B cell (primary cell): ENCODE measurements at regions not wholly inside any gene's neighbourhood (a gene's known extent, or its start where the extent isn't known, plus 50 kb on each side); places are given as distances from the start of the nearest gene placed in this dataset.
"Not testable (repeated sequence)": the region's sequence is repeated elsewhere in the genome, so short reads cannot be mapped to it uniquely, and the experiment has no call there.

ENCODE experiments used
- ATAC-seq: fragments of 200-7000 bp; cut with Tn5 transposase; one replicate; pipeline ENCODE4 v1.10.0; 2021; ENCODE audit warnings: low read depth, mild to moderate bottlenecking, moderate number of reproducible peaks, moderate library complexity
- CTCF ChIA-PET: fragments of 350-600 bp; sonication (Branson Sonifier 250); formaldehyde crosslinking; loops from one replicate; lab custom pipeline; 2021; ENCODE audit warnings: antibody characterized with exemption, inconsistent platforms; lab: Charles Lee
- POLR2A ChIA-PET: fragments of 350-600 bp; sonication (Branson Sonifier 250); formaldehyde crosslinking; loops from one replicate; lab custom pipeline; 2021; ENCODE audit warnings: antibody characterized with exemption; lab: Charles Lee
- DNase-seq: peaks from one replicate; pipeline ENCODE4 v3.0.0; 2013
- H2AFZ ChIP-seq: 2 replicates; pipeline ENCODE4 v1.6.1; 2012; ENCODE audit warnings: mild to moderate bottlenecking, low read depth, low read length; ENCODE audit not compliant: insufficient read depth, poor library complexity, severe bottlenecking
- H3K27ac ChIP-seq, 2 donors: 1 replicate in 1 of 2; 2 replicates in 1 of 2; pipeline ENCODE4 v1.5.1; 2012 to 2013; ENCODE audit warnings: low read length in 2 of 2, mild to moderate bottlenecking in 2 of 2, moderate library complexity in 1 of 2
- H3K27me3 ChIP-seq, 4 experiments: fragments of 200-600 bp in 1 of 4; sonication (generic) in 1 of 4; replicated peaks in 1 of 4; 1 replicate in 2 of 4; 2 replicates in 2 of 4; pipeline versions ENCODE4 v1.6.1 to v1.7.0; 2013 to 2016; ENCODE audit warnings: low read length in 3 of 4, mild to moderate bottlenecking in 2 of 4, mixed read lengths in 1 of 4, moderate library complexity in 1 of 4; ENCODE audit not compliant: insufficient read depth in 4 of 4, control insufficient read depth in 3 of 4; ENCODE audit errors: control extremely low read depth in 1 of 4
- H3K36me3 ChIP-seq, 2 experiments: replicated peaks in 1 of 2; 1 replicate in 1 of 2; 2 replicates in 1 of 2; pipeline versions ENCODE4 v1.6.1 to v1.7.1; 2013; ENCODE audit warnings: low read length in 1 of 2; ENCODE audit not compliant: insufficient read depth in 2 of 2, control insufficient read depth in 1 of 2; ENCODE audit errors: control extremely low read depth in 1 of 2, extremely low read depth in 1 of 2
- H3K4me1 ChIP-seq, 2 donors: fragments of 200-600 bp in 1 of 2; sonication (generic) in 1 of 2; 1 replicate in 1 of 2; 2 replicates in 1 of 2; pipeline versions ENCODE4 v1.5.1 to v1.6.1; 2013 to 2017; ENCODE audit warnings: low read length in 2 of 2; ENCODE audit not compliant: control insufficient read depth in 2 of 2, insufficient read depth in 2 of 2
- H3K4me2 ChIP-seq: replicated peaks from 2 replicates; pipeline ENCODE3; 2012; ENCODE audit warnings: mild to moderate bottlenecking, low read depth, low read length; ENCODE audit not compliant: poor library complexity, severe bottlenecking
- H3K4me3 ChIP-seq, 5 experiments: fragments of 200-600 bp in 1 of 5; sonication (generic) in 1 of 5; 1 replicate in 3 of 5; 2 replicates in 2 of 5; pipeline versions ENCODE4 v1.5.1 to v1.7.0; 2011 to 2016; ENCODE audit warnings: low read length in 4 of 5, mild to moderate bottlenecking in 4 of 5, low read depth in 2 of 5, control low read depth in 1 of 5, moderate library complexity in 1 of 5; ENCODE audit not compliant: insufficient read depth in 1 of 5; ENCODE audit errors: control extremely low read depth in 1 of 5, extremely low read depth in 1 of 5
- H3K79me2 ChIP-seq: fragments of 200-600 bp; sonication (generic); one replicate; pipeline ENCODE4 v1.6.0; 2016; ENCODE audit warnings: low read length; ENCODE audit not compliant: control insufficient read depth, insufficient read depth
- H3K9ac ChIP-seq: fragments of 200-600 bp; sonication (generic); 2 replicates; pipeline ENCODE4 v1.6.1; 2017; ENCODE audit warnings: mild to moderate bottlenecking, low read length, moderate library complexity
- H3K9me3 ChIP-seq, 3 donors: one replicate each; pipeline versions ENCODE4 v1.6.1 to v1.7.1; 2013; ENCODE audit warnings: low read length in 2 of 3; ENCODE audit not compliant: control insufficient read depth in 2 of 3, insufficient read depth in 1 of 3; ENCODE audit errors: control extremely low read depth in 1 of 3
- H4K20me1 ChIP-seq: 2 replicates; pipeline ENCODE4 v1.6.0; 2012; ENCODE audit warnings: mild to moderate bottlenecking, low read length; ENCODE audit not compliant: insufficient read depth, control insufficient read depth, poor library complexity, severe bottlenecking
- H3K27ac Mint-ChIP-seq: one replicate; pipeline ENCODE4 v1.8.0; 2021; ENCODE audit warnings: mixed read lengths
- H3K27me3 Mint-ChIP-seq: one replicate; pipeline ENCODE4 v1.8.0; 2021; ENCODE audit warnings: mixed read lengths
- H3K4me1 Mint-ChIP-seq: one replicate; pipeline ENCODE4 v1.8.0; 2021; ENCODE audit warnings: mixed read lengths
- H3K4me3 Mint-ChIP-seq: one replicate; pipeline ENCODE4 v1.8.0; 2021; ENCODE audit warnings: mixed read lengths
- H3K9me3 Mint-ChIP-seq: one replicate; pipeline ENCODE4 v1.8.0; 2022; ENCODE audit warnings: mixed read lengths; ENCODE audit not compliant: insufficient read depth
- EZH2 ChIP-seq: IDR thresholded peaks from 2 replicates; pipeline ENCODE4 v1.6.1; 2012; ENCODE audit warnings: borderline replicate concordance, low read depth, mild to moderate bottlenecking, moderate library complexity, low read length; ENCODE audit not compliant: insufficient read depth, poor library complexity, severe bottlenecking
- WGBS: methylation state at CpG from one replicate; pipeline ENCODE4 v1.1.5; 2013; ENCODE audit warnings: missing lambda C conversion rate; ENCODE audit not compliant: insufficient coverage; 5-methylcytosine and 5-hydroxymethylcytosine counted together
- intact Hi-C: fragments of 100-400 bp; cut with micrococcal nuclease; formaldehyde crosslinking; loops from one replicate; pipeline ENCODE4 v1.10.0; 2022
- TF ChIP-seq, protein P1 (sequence below): fragments of 200-600 bp; IDR thresholded peaks from one replicate; pipeline ENCODE4 v1.8.0; 2022; ENCODE audit warnings: antibody characterized with exemption, mild to moderate bottlenecking

DNA sequence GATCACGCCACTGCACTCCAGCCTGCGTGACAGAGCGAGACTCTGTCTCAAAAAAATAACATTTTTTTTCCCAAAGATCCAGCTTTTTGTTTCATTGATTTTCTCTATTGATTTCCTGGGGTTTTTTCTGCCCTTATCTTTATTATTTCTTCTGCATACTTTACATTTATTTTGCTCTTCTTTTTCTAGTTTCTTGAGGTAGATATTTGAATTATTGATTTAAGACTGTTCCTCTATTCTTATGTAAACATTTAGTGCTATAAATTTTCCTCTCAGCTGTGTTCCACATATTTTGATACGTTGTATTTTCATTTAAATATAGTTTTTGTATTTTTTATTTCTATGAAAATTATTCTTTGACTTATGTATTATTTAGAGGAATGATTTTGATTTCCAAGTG is 89.8 kb downstream of the TEX51 start:
- no peak overlapping the region for H3K9ac ChIP-seq
- Mint-ChIP-seq H3K9me3 (no peaks in the 10 kb centered on the region), H3K27me3 (peaks cover 43% of the 10 kb centered on the region), H3K27ac (no peak overlapping the region), H3K4me1 (no peaks in the 10 kb centered on the region), H3K4me3 (no peak overlapping the region)
- ATAC-seq (no peak), DNase-seq (no peak)
- H3K4me1 ChIP-seq, result no peaks in the 10 kb centered on the region
- CTCF ChIA-PET, result no interaction called here
- H4K20me1 ChIP-seq, result no peaks in the 10 kb centered on the region
- H3K27ac ChIP-seq, result no peak overlapping the region
- intact Hi-C loops, result no loop called here
- no peaks in the 10 kb centered on the region for H3K9me3 ChIP-seq
- peaks cover 0 to 13% (median 2%) of the 10 kb centered on the region in 4 experiments for H3K27me3 ChIP-seq
- H3K36me3 ChIP-seq, result no peaks in the 10 kb centered on the region
- POLR2A ChIA-PET, result no interaction called here
- no peak overlapping the region for H3K4me2 ChIP-seq
- TF ChIP-seq, protein P1, sequence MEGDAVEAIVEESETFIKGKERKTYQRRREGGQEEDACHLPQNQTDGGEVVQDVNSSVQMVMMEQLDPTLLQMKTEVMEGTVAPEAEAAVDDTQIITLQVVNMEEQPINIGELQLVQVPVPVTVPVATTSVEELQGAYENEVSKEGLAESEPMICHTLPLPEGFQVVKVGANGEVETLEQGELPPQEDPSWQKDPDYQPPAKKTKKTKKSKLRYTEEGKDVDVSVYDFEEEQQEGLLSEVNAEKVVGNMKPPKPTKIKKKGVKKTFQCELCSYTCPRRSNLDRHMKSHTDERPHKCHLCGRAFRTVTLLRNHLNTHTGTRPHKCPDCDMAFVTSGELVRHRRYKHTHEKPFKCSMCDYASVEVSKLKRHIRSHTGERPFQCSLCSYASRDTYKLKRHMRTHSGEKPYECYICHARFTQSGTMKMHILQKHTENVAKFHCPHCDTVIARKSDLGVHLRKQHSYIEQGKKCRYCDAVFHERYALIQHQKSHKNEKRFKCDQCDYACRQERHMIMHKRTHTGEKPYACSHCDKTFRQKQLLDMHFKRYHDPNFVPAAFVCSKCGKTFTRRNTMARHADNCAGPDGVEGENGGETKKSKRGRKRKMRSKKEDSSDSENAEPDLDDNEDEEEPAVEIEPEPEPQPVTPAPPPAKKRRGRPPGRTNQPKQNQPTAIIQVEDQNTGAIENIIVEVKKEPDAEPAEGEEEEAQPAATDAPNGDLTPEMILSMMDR, result no peak
- TF ChIP-seq EZH2, result no peak
- H3K79me2 ChIP-seq, result no peaks in the 10 kb centered on the region
- H2AFZ ChIP-seq, result no peak overlapping the region
- no CpG with 5 or more reads among the region's 4 CpGs for WGBS
- H3K4me3 ChIP-seq, result no peak overlapping the region

DNA sequence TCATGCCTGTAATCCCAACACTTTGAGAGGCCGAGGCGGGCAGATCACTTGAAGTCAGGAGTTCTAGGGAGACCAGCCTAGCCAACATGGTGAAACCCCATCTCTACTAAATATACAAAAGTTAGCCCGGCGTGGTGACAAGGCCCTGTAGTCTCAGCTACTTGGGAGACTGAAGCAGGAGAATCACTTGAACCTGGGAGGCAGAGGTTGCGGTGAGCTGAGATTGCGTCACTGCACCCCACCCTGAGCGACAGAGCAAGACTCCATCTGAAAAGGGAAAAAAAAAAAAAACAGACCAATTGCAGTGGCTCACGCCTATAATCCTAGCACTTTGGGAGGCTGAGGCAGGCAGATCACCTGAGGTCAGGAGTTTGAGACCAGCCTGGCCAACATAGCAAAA is 90.4 kb downstream of the TEX51 start:
- H3K4me1 Mint-ChIP-seq, H3K4me3 ChIP-seq, H3K79me2 ChIP-seq, POLR2A ChIA-PET, H3K36me3 ChIP-seq, H3K27ac Mint-ChIP-seq, intact Hi-C loops, CTCF ChIA-PET, H2AFZ ChIP-seq, DNase-seq, H3K4me2 ChIP-seq, H3K9me3 Mint-ChIP-seq, H3K4me1 ChIP-seq, H3K4me3 Mint-ChIP-seq, H3K9me3 ChIP-seq, ATAC-seq, H3K9ac ChIP-seq, H3K27ac ChIP-seq, H4K20me1 ChIP-seq: not testable (repeated sequence)
- WGBS, result 98% methylated on average over 6 of the region's 8 CpGs
- H3K27me3 Mint-ChIP-seq, result peaks cover 43% of the 10 kb centered on the region
- H3K27me3 ChIP-seq, result peaks cover 0 to 13% (median 2%) of the 10 kb centered on the region in 4 experiments
